ENCODE measurements at regions not wholly inside any gene's neighbourhood (a gene's known extent, or its start where the extent isn't known, plus 50 kb on each side); places are given as distances from the start of the nearest gene placed in this dataset.
A peak's percentile ranks its signal among the peaks of the same experiment; 100 is the strongest.

DNA sequence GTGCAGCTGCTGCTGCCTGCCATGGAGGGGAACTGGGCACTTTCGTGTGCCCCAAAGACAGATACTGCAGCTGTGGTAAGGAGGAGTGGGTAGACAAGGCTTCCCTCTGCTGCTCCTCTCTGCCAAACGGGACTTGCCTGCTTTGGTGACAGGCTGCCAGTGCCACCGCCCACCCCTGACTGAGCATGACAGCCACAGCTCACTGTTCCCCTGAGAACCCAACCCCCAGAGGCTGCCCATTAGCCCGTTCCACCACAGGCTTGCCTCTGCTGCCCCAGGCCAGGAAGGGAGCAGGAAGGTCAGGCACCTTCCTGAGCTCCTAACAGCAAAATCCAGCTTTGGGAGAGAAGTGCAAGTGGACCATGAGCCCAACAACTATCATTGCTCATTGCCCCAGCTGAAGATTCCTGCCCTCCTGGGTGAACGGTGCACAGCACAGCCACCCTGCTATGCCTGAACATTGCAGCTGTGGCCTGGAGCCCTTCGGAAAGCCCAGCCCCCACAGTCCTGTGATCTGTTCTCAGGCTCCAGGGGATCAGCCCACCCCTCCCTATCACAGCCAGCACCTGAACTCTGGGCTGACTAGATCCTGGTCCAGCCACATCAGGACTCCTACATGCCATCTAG, 58.7 kb upstream of the ANTXRL start:
- TF ChIP-seq, protein P1, sequence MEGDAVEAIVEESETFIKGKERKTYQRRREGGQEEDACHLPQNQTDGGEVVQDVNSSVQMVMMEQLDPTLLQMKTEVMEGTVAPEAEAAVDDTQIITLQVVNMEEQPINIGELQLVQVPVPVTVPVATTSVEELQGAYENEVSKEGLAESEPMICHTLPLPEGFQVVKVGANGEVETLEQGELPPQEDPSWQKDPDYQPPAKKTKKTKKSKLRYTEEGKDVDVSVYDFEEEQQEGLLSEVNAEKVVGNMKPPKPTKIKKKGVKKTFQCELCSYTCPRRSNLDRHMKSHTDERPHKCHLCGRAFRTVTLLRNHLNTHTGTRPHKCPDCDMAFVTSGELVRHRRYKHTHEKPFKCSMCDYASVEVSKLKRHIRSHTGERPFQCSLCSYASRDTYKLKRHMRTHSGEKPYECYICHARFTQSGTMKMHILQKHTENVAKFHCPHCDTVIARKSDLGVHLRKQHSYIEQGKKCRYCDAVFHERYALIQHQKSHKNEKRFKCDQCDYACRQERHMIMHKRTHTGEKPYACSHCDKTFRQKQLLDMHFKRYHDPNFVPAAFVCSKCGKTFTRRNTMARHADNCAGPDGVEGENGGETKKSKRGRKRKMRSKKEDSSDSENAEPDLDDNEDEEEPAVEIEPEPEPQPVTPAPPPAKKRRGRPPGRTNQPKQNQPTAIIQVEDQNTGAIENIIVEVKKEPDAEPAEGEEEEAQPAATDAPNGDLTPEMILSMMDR (IDR thresholded peaks at IDR 0.05; ENCODE audit: low read depth, low read length): no peak
- H3K4me3 ChIP-seq (ENCODE audit: low read depth, low read length): no peak overlapping the region

DNA sequence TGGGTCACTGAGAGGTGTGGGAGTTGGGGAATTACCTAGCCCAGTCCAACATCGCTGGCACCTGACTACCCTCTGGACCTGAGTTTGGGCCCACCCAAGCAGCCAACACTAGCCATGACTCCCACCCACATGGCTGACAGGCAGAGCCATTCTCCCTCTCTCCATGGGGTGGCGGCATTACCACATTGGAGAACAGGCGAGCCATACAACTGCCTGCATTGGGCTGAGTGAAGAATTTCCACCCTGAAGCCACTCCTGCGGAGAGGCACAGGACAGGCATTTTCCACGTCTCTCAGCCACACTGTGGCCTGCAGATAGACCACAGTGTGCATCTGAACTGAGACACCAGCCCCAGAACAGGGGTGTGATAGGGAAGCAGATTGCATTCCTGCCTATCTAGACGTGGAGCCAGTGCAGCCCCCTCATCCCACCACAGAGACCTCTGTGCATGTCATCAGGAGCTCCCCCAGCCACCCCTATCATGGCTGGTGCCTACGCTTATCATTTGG, 58.2 kb upstream of the ANTXRL start:
- H3K4me3 ChIP-seq (ENCODE audit: low read depth, low read length): no peak overlapping the region
- TF ChIP-seq, protein P1 (IDR thresholded peaks at IDR 0.05; ENCODE audit: low read depth, low read length): peak; percentile 95

DNA sequence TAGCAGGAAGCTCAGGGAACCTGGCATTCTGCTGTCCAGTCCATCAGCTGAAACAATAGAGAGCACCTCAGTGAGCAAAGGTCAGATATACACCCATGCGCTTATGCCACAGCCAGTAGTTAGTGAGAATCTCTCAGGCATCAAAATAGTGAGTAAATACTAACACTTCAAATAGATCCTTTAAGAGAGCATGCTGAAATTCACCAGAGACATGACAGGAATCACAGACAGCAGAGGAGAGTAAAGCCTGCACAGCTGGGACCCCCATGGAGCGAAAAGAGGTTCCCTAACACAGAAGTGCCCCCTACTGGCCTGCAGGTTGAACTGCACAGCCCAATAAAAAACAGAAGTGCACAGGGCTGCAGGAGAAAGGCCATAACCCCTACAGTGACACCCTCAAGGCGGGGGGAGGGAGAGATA, 57.6 kb upstream of the ANTXRL start:
- H3K4me3 ChIP-seq (ENCODE audit: low read depth, low read length): no peak overlapping the region
- TF ChIP-seq, protein P1 (IDR thresholded peaks at IDR 0.05; ENCODE audit: low read depth, low read length): peak; percentile 90

DNA sequence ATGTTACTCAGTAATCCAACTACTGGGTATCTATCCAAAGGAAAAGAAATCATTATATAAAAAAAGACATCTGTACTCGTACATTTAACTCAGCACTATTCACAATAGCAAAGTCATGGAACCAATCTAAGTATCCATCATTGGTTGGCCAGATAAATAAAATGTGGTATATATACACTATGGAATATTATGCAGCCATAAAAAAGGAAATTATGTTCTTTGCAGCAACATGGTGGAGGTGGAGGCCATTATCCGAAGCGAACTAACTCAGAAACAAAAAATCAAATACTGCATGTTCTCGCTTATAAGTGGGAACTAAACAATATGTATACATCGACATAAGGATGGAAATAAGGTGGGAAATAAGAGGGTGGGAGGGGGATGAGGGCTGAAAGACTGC, 56.2 kb upstream of the ANTXRL start:
- TF ChIP-seq, protein P1 (IDR thresholded peaks at IDR 0.05; ENCODE audit: low read depth, low read length): no peak
- H3K4me3 ChIP-seq (ENCODE audit: low read depth, low read length): no peak overlapping the region

DNA sequence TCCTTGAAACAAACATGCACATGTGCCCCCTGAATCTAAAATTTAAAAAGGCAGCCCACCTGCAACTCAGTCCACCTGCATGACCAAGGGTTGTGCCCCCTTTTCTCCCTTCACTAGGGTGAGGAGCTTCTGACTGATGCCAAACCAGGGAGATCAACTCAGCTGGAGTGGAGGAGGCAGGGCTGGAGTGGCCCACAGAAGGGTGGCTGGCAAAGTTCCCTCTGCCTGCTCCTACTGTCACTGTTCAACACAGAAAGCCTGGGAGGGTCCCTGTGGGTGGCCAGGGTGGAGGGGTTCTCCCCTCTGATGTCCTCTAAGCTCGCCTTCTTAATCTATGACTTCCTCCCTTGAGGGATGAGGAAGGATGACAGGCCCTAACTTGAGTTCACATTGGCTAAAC, 55.7 kb upstream of the ANTXRL start:
- no peak overlapping the region for H3K4me3 ChIP-seq (ENCODE audit: low read depth, low read length)
- TF ChIP-seq, protein P1 (IDR thresholded peaks at IDR 0.05; ENCODE audit: low read depth, low read length): no peak

DNA sequence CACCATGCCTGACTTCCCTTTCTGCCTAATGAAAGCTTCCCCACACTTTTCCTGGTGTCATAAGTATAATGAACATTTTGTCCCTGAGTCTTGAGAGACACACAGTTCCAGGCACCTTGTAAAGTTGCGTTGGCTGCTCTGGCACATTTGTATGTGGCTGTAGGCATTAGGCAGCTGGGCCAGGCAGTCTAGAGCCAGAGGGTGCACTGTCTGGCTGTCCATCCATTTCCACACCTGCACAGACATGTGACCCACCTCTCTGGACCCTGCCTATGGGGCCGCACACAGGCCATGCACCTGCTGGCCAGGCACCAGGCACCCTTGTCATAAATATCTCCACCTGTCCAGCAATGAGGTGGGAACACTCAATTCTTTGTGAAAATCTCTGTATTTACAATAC, 54.7 kb upstream of the ANTXRL start:
- TF ChIP-seq, protein P1 (IDR thresholded peaks at IDR 0.05; ENCODE audit: low read depth, low read length): no peak
- no peak overlapping the region for H3K4me3 ChIP-seq (ENCODE audit: low read depth, low read length)

DNA sequence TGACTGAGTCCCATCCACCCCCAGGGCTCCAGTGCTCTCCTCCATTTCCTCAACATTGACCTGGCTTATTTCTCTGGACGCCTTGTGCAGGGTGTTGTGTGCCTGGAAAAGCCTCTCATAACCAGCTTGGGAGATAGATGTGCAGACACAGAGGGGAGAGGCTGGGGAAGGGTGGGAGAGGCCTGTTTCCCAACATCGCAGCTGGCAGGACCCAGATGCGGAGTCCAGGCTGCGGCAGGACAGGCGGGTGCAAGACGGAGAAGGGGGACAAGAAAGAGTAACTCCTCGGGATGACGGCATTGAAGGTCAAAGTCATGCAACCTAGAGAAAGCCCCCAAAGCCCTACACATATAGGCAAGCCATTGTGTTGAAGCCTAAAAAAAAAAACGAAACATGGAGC, 54.1 kb upstream of the ANTXRL start:
- TF ChIP-seq, protein P1 (IDR thresholded peaks at IDR 0.05; ENCODE audit: low read depth, low read length): no peak
- no peak overlapping the region for H3K4me3 ChIP-seq (ENCODE audit: low read depth, low read length)

Data from WI38 (cell line).